Aorta (tissue), 5 donors: ENCODE measurements at regions not wholly inside any gene's neighbourhood (a gene's known extent, or its start where the extent isn't known, plus 50 kb on each side); places are given as distances from the start of the nearest gene placed in this dataset.

Source experiments
- ATAC-seq: fragments of 200-7000 bp; cut with Tn5 transposase; one replicate; pipeline ENCODE4 v1.9.1; 2022; ENCODE audit warnings: moderate library complexity; ENCODE audit not compliant: low FRiP score
- DNase-seq, 2 donors: peaks; one replicate each; pipeline ENCODE4 v3.0.0-alpha.2; 2020
- H3K27ac ChIP-seq, 2 donors: one replicate each; pipeline ENCODE4 v1.5.1; 2013; ENCODE audit warnings: low read length in 2 of 2, mild to moderate bottlenecking in 2 of 2, moderate library complexity in 2 of 2, control low read depth in 1 of 2, inconsistent platforms in 1 of 2, low read depth in 1 of 2
- H3K27me3 ChIP-seq, 2 donors: one replicate each; pipeline ENCODE4 v1.6.1; 2013; ENCODE audit warnings: control low read depth in 1 of 2, low read length in 1 of 2, mild to moderate bottlenecking in 1 of 2, moderate library complexity in 1 of 2; ENCODE audit not compliant: insufficient read depth in 2 of 2, control insufficient read depth in 1 of 2
- H3K36me3 ChIP-seq, 2 donors: one replicate each; pipeline ENCODE4 v1.6.1; 2013; ENCODE audit warnings: control low read depth in 1 of 2, low read length in 1 of 2, mild to moderate bottlenecking in 1 of 2; ENCODE audit not compliant: insufficient read depth in 2 of 2, control insufficient read depth in 1 of 2
- H3K4me1 ChIP-seq, 2 donors: one replicate each; pipeline ENCODE4 v1.6.1; 2013; ENCODE audit warnings: low read length in 2 of 2, control low read depth in 1 of 2, mild to moderate bottlenecking in 1 of 2, moderate library complexity in 1 of 2; ENCODE audit not compliant: insufficient read depth in 2 of 2, control insufficient read depth in 1 of 2
- H3K4me3 ChIP-seq, 2 donors: one replicate each; pipeline ENCODE4 v1.5.1; 2013; ENCODE audit warnings: low read length in 2 of 2, control low read depth in 1 of 2, mild to moderate bottlenecking in 1 of 2
- H3K9me3 ChIP-seq: one replicate; pipeline ENCODE4 v1.6.1; 2013; ENCODE audit warnings: mild to moderate bottlenecking, low read length; ENCODE audit not compliant: control insufficient read depth
- WGBS, 2 donors: extraction: QIAGEN DNeasy Blood & Tissue Kit; methylation state at CpG; one replicate each; pipeline ENCODE4 v1.1.7; 2013; 5-methylcytosine and 5-hydroxymethylcytosine counted together
- intact Hi-C, 2 donors: fragments of 100-400 bp; cut with DNase I; formaldehyde crosslinking; loops; one replicate each; pipeline versions ENCODE4 v1.14.2 to v1.15.0; 2022
- donor health status: healthy with polysubstance abuse.
- donor health status: Bipolar disorder and iron deficiency.
- donor health status: DM: no; HTN: no; CAD: no.
- donor health status: DM: no; HTN: no; CAD: no.
- donor health status: DM: yes; HTN: yes; CAD: no.

GRCh38 chr7:84546403-84546802, 351.8 kb upstream of the SEMA3A start:
- no peaks in the 10 kb centered on the region for H3K27me3 ChIP-seq
- H3K4me1 ChIP-seq: no peaks in the 10 kb centered on the region
- DNase-seq (no peak), ATAC-seq (no peak)
- no peak overlapping the region for H3K27ac ChIP-seq
- no peaks in the 10 kb centered on the region for H3K9me3 ChIP-seq
- no peak overlapping the region for H3K4me3 ChIP-seq
- intact Hi-C loops: no loop called here
- H3K36me3 ChIP-seq: no peaks in the 10 kb centered on the region
- 97 to 98% methylated on average over 12 of the region's 12 CpGs for WGBS, 2 donors

- WGBS, 2 donors: 17 to 34% methylated on average over 5 of the region's 5 CpGs
- intact Hi-C loops: loop anchor here (10.0 kb wide), 2 partner anchors 257 to 277 kb away; no protein-coding TSS in a partner anchor
- Histone ChIP-seq H3K27me3 (no peaks in the 10 kb centered on the region), H3K9me3 (no peaks in the 10 kb centered on the region), H3K4me3 (no peak overlapping the region), H3K27ac (no peak overlapping the region), H3K36me3 (no peaks in the 10 kb centered on the region), H3K4me1 (no peaks in the 10 kb centered on the region)
- ATAC-seq (no peak), DNase-seq (no peak)
Measured at GRCh38 chr7:84538268-84538667, 343.7 kb upstream of the SEMA3A start.

- ATAC-seq: no peak
- WGBS, 2 donors: 89 to 94% methylated on average over 3 of the region's 3 CpGs
- Histone ChIP-seq H3K27me3 (no peaks in the 10 kb centered on the region), H3K4me1 (no peaks in the 10 kb centered on the region), H3K9me3 (no peaks in the 10 kb centered on the region), H3K27ac (no peak overlapping the region), H3K4me3 (no peak overlapping the region), H3K36me3 (no peaks in the 10 kb centered on the region)
- no peak for DNase-seq
- intact Hi-C loops: loop anchor here (10.0 kb wide), 2 partner anchors 258 to 278 kb away; no protein-coding TSS in a partner anchor
Measured at GRCh38 chr7:84536271-84536870, 341.8 kb upstream of the SEMA3A start.

- WGBS, 2 donors: 51 to 84% methylated on average over 3 of the region's 3 CpGs
- Histone ChIP-seq H3K4me1 (no peaks in the 10 kb centered on the region), H3K27ac (no peak overlapping the region), H3K27me3 (no peaks in the 10 kb centered on the region), H3K36me3 (no peaks in the 10 kb centered on the region), H3K9me3 (no peaks in the 10 kb centered on the region), H3K4me3 (no peak overlapping the region)
- intact Hi-C loops: loop anchor here (10.0 kb wide), 2 partner anchors 259 to 279 kb away; no protein-coding TSS in a partner anchor
- DNase-seq: no peak
- ATAC-seq: no peak
Measured at GRCh38 chr7:84535580-84536270, 341.1 kb upstream of the SEMA3A start.

GRCh38 chr7:84533182-84533581, 338.6 kb upstream of the SEMA3A start:
- intact Hi-C loops: loop anchor here (10.0 kb wide), 2 partner anchors 262 to 282 kb away; no protein-coding TSS in a partner anchor

GRCh38 chr7:84532196-84532595, 337.6 kb upstream of the SEMA3A start:
- no peaks in the 10 kb centered on the region for H3K36me3 ChIP-seq
- ATAC-seq (no peak), DNase-seq (no peak)
- H3K27ac ChIP-seq: no peak overlapping the region
- intact Hi-C loops: loop anchor here (10.0 kb wide), 2 partner anchors 263 to 283 kb away; no protein-coding TSS in a partner anchor
- no peak overlapping the region for H3K4me3 ChIP-seq
- no peaks in the 10 kb centered on the region for H3K9me3 ChIP-seq
- H3K4me1 ChIP-seq: peaks cover 0 to 2% of the 10 kb centered on the region in 2 donors
- H3K27me3 ChIP-seq: no peaks in the 10 kb centered on the region

More at GRCh38 chr7:84533182-84533581, 338.6 kb upstream of the SEMA3A start:
- ATAC-seq (no peak), DNase-seq (no peak)
- Histone ChIP-seq H3K4me3 (no peak overlapping the region), H3K27ac (no peak overlapping the region), H3K27me3 (no peaks in the 10 kb centered on the region), H3K36me3 (no peaks in the 10 kb centered on the region), H3K9me3 (no peaks in the 10 kb centered on the region), H3K4me1 (peaks cover 0 to 2% of the 10 kb centered on the region in 2 donors)

- Histone ChIP-seq H3K4me3 (no peak overlapping the region), H3K27ac (no peak overlapping the region), H3K27me3 (no peaks in the 10 kb centered on the region), H3K36me3 (no peaks in the 10 kb centered on the region), H3K9me3 (no peaks in the 10 kb centered on the region), H3K4me1 (peaks cover 0 to 2% of the 10 kb centered on the region in 2 donors)
- WGBS, 2 donors: 43 to 46% methylated on average over 3 of the region's 3 CpGs
- no peak for ATAC-seq
- intact Hi-C loops: loop anchor here (10.0 kb wide), 2 partner anchors 265 to 285 kb away; no protein-coding TSS in a partner anchor
- DNase-seq: no peak
Measured at GRCh38 chr7:84529480-84530205, 335.1 kb upstream of the SEMA3A start.

GRCh38 chr7:84528756-84529479, 334.3 kb upstream of the SEMA3A start:
- Histone ChIP-seq H3K4me3 (no peak overlapping the region), H3K27me3 (no peaks in the 10 kb centered on the region), H3K9me3 (no peaks in the 10 kb centered on the region), H3K4me1 (peaks cover 0 to 2% of the 10 kb centered on the region in 2 donors), H3K36me3 (no peaks in the 10 kb centered on the region), H3K27ac (no peak overlapping the region)
- intact Hi-C loops: no loop called here
- no peak for DNase-seq
- ATAC-seq: no peak
